MV-4-11 (cell line): ENCODE measurements at regions not wholly inside any gene's neighbourhood (a gene's known extent, or its start where the extent isn't known, plus 50 kb on each side); places are given as distances from the start of the nearest gene placed in this dataset.
"Not testable (repeated sequence)": the region's sequence is repeated elsewhere in the genome, so short reads cannot be mapped to it uniquely, and the experiment has no call there.

ENCODE experiments used
- DNase-seq: peaks from one replicate; lab custom pipeline; 2025; lab: John Stamatoyannopoulos, UW

DNA sequence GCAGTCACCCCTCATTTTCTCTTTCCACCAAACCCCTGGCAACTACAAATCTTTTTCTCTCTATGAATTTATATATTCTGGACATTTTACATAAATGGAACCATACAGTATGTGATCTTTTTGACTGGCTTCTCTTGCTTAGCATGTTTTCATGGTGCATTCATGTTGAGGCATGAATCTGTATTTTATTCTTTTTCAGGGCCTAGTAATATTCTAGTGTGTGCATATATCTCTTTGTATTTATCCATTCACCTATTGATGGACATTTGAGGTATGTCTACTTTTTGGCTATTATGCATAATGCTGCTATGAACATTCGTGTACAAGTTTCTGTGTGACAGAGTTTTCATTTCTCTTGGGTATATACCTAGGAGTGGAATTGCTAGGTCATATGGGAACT is 78.2 kb downstream of the HACD1 start:
- no peak for DNase-seq

DNA sequence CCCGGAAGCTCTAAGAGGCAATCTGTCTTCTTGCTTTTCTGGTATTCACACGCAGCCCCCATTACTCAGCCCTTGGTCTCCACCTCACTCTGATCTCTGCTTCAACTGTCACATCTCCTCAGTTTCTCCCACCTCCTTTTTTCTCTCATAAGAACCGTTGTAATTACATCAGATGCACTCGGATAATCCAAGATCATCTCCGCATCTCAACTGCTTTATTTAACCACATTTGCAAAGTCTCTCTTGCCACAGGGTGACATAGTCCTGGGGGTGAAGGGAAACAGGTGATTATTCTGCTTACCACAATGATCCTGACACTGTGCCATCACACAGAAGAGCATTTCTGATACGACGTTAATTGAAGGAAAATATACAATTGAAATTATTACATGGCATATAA is 79.9 kb downstream of the HACD1 start:
- DNase-seq: no peak

GRCh38 chr10:17536221-17536620 is 81.0 kb downstream of the HACD1 start:
- no peak for DNase-seq

DNA sequence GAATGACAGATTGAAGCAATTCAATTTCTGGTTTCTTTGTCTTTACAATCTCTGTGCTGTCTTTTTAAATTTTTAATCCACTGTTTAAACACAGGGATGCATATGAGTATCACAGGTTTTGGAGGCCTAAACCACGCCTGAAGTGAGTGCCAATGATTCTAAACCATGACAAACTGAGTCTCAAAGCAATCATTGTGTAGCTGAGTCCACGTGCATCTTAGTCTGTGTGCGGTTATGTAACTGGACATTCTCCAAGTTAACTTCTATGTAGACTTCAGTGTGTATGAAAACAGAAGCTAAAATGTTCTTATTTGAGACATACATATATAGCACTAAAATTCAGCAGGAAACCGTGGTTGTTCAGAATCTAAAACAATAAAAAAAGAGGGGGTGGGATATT is 79.3 kb upstream of the ST8SIA6 start:
- no peak for DNase-seq

DNA sequence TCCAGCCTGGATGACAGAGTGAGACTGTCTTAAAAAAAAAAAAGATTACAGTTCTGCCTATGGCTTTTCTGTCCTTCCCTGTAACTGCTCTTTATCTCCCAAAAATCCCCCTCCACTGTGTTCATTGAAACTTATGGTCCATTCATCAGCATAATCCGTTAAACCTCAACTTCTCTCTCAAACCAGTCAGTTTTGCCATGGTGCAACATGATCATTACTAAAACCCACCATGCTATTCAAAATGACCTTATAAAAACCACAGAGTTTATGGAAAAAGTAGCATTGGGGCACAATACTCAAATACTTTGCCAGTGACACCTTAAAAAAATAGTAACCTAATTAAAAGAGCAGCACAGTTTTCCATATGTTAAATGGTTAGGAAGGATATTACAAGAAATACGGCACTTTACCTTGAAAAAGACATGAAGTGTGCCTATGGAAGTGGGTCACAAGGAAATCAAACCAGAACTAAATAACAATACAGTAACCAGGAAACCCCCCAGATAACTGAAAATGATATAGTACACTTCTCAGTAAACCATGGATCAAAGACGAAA is 74.0 kb upstream of the ST8SIA6 start:
- peak; percentile 97 for DNase-seq

DNA sequence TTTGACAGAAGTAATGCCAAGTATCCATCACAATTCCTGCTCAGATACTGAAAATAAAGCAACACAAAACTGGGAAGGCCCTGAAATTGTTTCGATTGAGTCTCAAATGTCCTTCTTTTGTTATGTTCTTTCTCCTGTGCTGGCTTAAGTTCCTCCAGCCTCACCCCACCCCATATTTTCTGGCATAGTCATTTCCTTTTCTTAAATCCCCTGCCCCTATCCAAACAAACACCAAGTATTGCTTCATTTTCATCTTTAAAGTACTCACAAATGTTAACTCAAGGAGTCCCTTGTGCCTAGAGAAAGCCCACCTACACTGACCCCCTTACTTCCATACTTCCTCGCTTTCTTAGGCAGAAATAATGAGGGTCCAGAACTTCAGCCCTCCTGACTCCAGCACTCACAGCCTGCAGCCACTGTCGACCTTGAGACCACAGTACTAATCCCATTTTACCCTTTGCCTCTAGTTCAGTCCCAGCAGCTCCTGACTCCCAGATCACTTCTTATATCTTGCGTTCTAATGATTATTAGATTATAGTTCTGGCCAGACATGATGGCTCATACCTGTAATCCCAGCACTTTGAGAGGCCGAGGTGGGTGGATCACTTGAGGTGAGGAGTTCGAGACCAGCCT is 73.2 kb upstream of the ST8SIA6 start:
- peak; percentile 88 for DNase-seq

DNA sequence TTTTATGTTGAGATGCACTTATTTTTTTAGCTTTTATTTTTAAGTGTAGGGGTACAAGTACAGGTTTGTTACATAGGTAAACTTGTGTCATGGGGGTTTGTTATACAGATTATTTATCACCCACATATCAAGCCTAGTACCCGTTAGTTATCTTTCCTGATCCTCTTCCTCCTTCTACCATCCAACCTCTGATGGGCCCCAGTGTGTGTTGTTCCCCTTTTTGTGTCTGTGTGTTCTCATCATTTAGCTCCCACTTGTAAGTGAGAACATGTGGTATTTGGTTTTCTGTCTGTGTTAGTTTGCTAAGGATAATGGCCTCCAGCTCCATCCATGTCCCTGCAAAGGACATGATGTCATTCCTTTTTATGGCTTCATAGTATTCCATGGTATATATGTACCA is 72.2 kb upstream of the ST8SIA6 start:
- DNase-seq: peak; percentile 87

DNA sequence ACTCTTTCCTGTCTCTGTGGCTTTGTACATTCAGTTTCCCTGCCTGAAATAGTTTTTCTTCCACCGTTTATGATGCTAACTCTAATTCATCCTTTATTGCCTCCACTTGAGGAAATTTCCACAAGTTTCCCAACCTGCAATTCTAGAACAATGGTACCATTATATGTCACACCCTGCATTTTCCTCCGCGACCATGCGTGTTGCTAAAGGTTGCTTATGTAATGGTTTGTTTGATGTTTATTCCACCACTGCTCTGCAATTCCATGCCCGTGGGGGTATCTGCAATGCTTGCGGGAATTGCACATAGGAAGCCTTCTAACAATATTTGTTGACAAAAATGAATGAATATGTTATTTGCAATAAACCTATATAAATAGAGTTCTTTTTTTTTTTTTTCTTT is 69.5 kb upstream of the ST8SIA6 start:
- no peak for DNase-seq

- DNase-seq: no peak
These were observed 68.9 kb upstream of the ST8SIA6 start for GRCh38 chr10:17523246-17523753.

GRCh38 chr10:17522269-17522668 is 67.9 kb upstream of the ST8SIA6 start:
- not testable (repeated sequence) for DNase-seq

- no peak for DNase-seq
These were observed 65.1 kb upstream of the ST8SIA6 start for GRCh38 chr10:17519457-17519856.

DNA sequence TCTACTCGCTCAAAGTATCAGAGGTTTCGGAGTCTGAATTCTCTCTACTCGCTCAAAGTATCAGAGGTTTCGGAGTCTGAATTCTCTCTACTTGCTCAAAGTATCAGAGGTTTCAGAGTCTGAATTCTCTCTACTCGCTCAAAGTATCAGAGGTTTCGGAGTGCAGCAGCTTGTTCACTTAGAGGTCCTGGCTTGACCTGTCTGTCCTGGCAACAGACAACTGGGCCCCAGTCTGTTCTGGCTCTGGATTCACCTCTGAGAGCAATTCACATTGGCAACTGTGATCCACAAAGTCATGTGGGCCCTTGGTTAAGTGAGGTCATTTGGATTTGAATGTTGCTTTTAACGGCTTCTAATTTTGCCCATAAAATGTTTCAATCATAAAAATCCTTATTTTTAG is 63.9 kb upstream of the ST8SIA6 start:
- DNase-seq: no peak

- DNase-seq: peak; percentile 30
These were observed 62.0 kb upstream of the ST8SIA6 start for GRCh38 chr10:17516376-17516775.

- no peak for DNase-seq
These were observed 58.1 kb upstream of the ST8SIA6 start for GRCh38 chr10:17512341-17513001.

DNA sequence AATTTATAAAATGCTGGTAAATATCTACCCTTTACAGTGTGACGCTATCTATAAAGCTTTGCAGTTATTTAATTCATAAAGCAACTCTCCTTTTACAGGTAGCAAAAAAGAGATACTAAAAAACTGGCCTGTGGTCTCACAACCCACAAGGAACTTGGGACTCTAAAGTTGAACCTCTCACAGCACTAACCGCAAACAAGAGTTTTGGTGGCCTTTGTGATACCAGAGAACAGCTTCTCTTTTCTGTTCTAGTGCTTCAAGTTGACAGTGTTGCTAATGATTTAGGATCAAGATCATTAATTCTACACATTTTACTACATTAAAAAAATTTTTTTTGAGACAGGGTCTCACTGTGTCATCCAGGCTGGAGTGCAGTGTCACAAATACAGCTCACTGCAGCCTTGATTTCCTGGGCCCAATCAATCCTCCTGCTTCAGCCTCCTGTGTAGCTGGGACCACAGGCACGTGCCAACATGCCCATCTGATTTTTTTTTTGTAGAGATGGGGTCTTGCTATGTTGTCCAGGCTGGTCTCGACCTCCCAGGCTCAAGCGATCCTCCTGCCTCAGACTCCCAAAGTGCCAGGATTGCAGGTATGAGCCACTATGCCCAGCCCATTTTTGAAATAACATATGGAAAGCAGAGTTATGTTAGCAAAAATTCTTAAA is 56.0 kb upstream of the ST8SIA6 start:
- DNase-seq: peak; percentile 89

GRCh38 chr10:17507538-17507937 is 53.1 kb upstream of the ST8SIA6 start:
- DNase-seq: no peak

DNA sequence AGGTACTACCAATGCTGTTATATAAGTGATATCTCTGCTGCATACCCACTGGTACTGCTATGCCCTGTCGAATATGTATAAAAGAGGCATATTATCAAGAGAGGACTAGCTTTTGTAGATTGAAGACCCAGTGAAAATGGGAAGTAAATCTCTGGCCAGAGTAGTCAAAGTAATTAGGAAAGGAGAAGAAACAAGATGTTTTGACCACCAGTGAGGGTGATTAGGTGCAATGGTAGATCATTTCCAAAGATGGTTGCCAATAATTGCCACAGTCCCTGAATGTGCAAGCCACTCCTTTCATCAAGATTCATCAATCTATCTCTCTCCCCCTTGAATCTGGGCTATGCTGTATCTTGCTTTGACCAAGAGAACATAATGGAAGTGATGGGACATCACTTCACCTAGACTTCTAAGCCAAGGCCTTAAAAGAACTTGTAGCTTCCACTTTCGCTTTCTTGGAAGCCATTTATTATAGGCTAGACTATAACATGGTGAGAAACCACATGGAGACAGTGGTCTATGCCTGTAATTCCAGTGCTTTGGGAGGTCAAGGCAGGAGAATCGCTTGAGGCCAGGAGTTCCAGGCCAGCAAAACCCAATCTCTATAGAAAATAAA is 52.6 kb upstream of the ST8SIA6 start:
- DNase-seq: peak; percentile 73

GRCh38 chr10:17506390-17506789 is 52.0 kb upstream of the ST8SIA6 start:
- DNase-seq: peak; percentile 75

- peak; percentile 60 for DNase-seq
These were observed 50.3 kb upstream of the ST8SIA6 start for GRCh38 chr10:17504547-17505245.
